WTC11 (cell line): ENCODE measurements at regions not wholly inside any gene's neighbourhood (a gene's known extent, or its start where the extent isn't known, plus 50 kb on each side); places are given as distances from the start of the nearest gene placed in this dataset.

Experiments
- ATAC-seq: fragments of 200-7000 bp; cut with Tn5 transposase; 2 replicates; pipeline ENCODE4 v1.10.0; 2021; ENCODE audit warnings: mild to moderate bottlenecking, moderate library complexity
- CTCF ChIA-PET: fragments of 300-600 bp; sonication (Branson Sonifier 250); formaldehyde crosslinking; loops from one replicate; lab custom pipeline; 2021; ENCODE audit warnings: antibody characterized with exemption; lab: Charles Lee
- POLR2A ChIA-PET: fragments of 350-600 bp; sonication (Branson Sonifier 250); formaldehyde crosslinking; loops from one replicate; lab custom pipeline; 2021; ENCODE audit warnings: antibody characterized with exemption; lab: Charles Lee
- DNase-seq: peaks from one replicate; pipeline ENCODE4 v3.0.0; 2021; ENCODE audit warnings: low spot score
- H3K27ac Mint-ChIP-seq: 2 replicates; pipeline ENCODE4 v1.8.0; 2021; ENCODE audit warnings: mixed read lengths
- H3K27me3 Mint-ChIP-seq: 2 replicates; pipeline ENCODE4 v1.8.0; 2021; ENCODE audit warnings: low read depth, mild to moderate bottlenecking, moderate library complexity, mixed read lengths
- H3K36me3 Mint-ChIP-seq: 2 replicates; pipeline ENCODE4 v1.8.0; 2021; ENCODE audit warnings: mixed read lengths
- H3K4me1 Mint-ChIP-seq: 2 replicates; pipeline ENCODE4 v1.8.0; 2022; ENCODE audit warnings: mixed read lengths
- H3K4me3 Mint-ChIP-seq: 2 replicates; pipeline ENCODE4 v1.8.0; 2021; ENCODE audit warnings: mild to moderate bottlenecking, moderate library complexity, mixed read lengths
- H3K9me3 Mint-ChIP-seq: 2 replicates; pipeline ENCODE4 v1.8.0; 2021; ENCODE audit warnings: mixed read lengths
- ATF3 ChIP-seq: sonication (generic); formaldehyde crosslinking; conservative IDR thresholded peaks from 2 replicates; pipeline ENCODE4 v1.8.1; 2022; ENCODE audit warnings: mild to moderate bottlenecking, missing genetic modification reagents
- CBFB ChIP-seq: sonication (generic); formaldehyde crosslinking; IDR thresholded peaks from 2 replicates; pipeline ENCODE4 v1.8.1; 2022; ENCODE audit warnings: mild to moderate bottlenecking, low read depth, missing genetic modification reagents
- CREM ChIP-seq: sonication (generic); formaldehyde crosslinking; IDR thresholded peaks from 2 replicates; pipeline ENCODE4 v1.8.1; 2022; ENCODE audit warnings: mild to moderate bottlenecking, missing genetic modification reagents, moderate library complexity
- E2F5 ChIP-seq: sonication (generic); formaldehyde crosslinking; IDR thresholded peaks from 2 replicates; pipeline ENCODE4 v1.8.1; 2022; ENCODE audit warnings: mild to moderate bottlenecking, moderate library complexity, missing genetic modification reagents
- ELF4 ChIP-seq: sonication (generic); formaldehyde crosslinking; IDR thresholded peaks from 2 replicates; pipeline ENCODE4 v1.8.1; 2022; ENCODE audit warnings: low read depth, mild to moderate bottlenecking, moderate library complexity, missing genetic modification reagents
- JAZF1 ChIP-seq: fragments of 250-450 bp; sonication (Bioruptor Pico); IDR thresholded peaks from 2 replicates; pipeline ENCODE4 v1.9.0; 2021; ENCODE audit warnings: moderate library complexity, mild to moderate bottlenecking, inconsistent platforms
- NR2C2 ChIP-seq: sonication (generic); formaldehyde crosslinking; IDR thresholded peaks from 2 replicates; pipeline ENCODE4 v1.8.0; 2022; ENCODE audit warnings: mild to moderate bottlenecking, missing genetic modification reagents
- NR3C1 ChIP-seq: sonication (generic); formaldehyde crosslinking; conservative IDR thresholded peaks from 2 replicates; pipeline ENCODE4 v1.8.1; 2023; ENCODE audit warnings: low read depth, mild to moderate bottlenecking, missing genetic modification reagents
- PRRX2 ChIP-seq: fragments of 250-450 bp; sonication (Bioruptor Pico); IDR thresholded peaks from 2 replicates; pipeline ENCODE4 v1.8.0; 2021; ENCODE audit warnings: mild to moderate bottlenecking
- RORB ChIP-seq: fragments of 250-450 bp; sonication (Bioruptor Pico); IDR thresholded peaks from 2 replicates; pipeline ENCODE4 v1.9.0; 2021; ENCODE audit warnings: mild to moderate bottlenecking
- TEAD4 ChIP-seq: sonication (generic); formaldehyde crosslinking; IDR thresholded peaks from 2 replicates; pipeline ENCODE4 v1.8.0; 2022; ENCODE audit warnings: mild to moderate bottlenecking, missing genetic modification reagents
- ZBTB21 ChIP-seq: sonication (generic); formaldehyde crosslinking; IDR thresholded peaks from 2 replicates; pipeline ENCODE4 v1.8.1; 2023; ENCODE audit warnings: mild to moderate bottlenecking, missing genetic modification reagents, borderline replicate concordance
- ZNF138 ChIP-seq: sonication (generic); formaldehyde crosslinking; conservative IDR thresholded peaks from 2 replicates; pipeline ENCODE4 v1.8.1; 2022; ENCODE audit warnings: mild to moderate bottlenecking, moderate library complexity, missing genetic modification reagents
- ZNF219 ChIP-seq: sonication (generic); formaldehyde crosslinking; IDR thresholded peaks from 2 replicates; pipeline ENCODE4 v1.8.0; 2023; ENCODE audit warnings: missing genetic modification reagents, mild to moderate bottlenecking, borderline replicate concordance
- ZNF263 ChIP-seq: sonication (generic); formaldehyde crosslinking; IDR thresholded peaks from 2 replicates; pipeline ENCODE4 v1.8.1; 2022; ENCODE audit warnings: low read depth, mild to moderate bottlenecking, moderate library complexity, missing genetic modification reagents
- ZNF317 ChIP-seq: sonication (generic); formaldehyde crosslinking; IDR thresholded peaks from 2 replicates; pipeline ENCODE4 v1.8.1; 2023; ENCODE audit warnings: low read depth, mild to moderate bottlenecking, moderate library complexity, missing genetic modification reagents, borderline replicate concordance
- TF ChIP-seq, protein P1 (sequence below): sonication (generic); formaldehyde crosslinking; conservative IDR thresholded peaks from 2 replicates; pipeline ENCODE4 v1.8.1; 2023; ENCODE audit warnings: mild to moderate bottlenecking, low read depth, missing genetic modification reagents, moderate library complexity
- TF ChIP-seq, protein P2 (sequence below): sonication (generic); formaldehyde crosslinking; IDR thresholded peaks from 2 replicates; pipeline ENCODE4 v1.8.1; 2023; ENCODE audit warnings: mild to moderate bottlenecking, missing genetic modification reagents, moderate library complexity
- TF ChIP-seq, protein P3 (sequence below): sonication (generic); formaldehyde crosslinking; IDR thresholded peaks from 2 replicates; pipeline ENCODE4 v1.8.0; 2022; ENCODE audit warnings: mild to moderate bottlenecking, missing genetic modification reagents
- TF ChIP-seq, protein P4 (sequence below): fragments of 250-450 bp; sonication (Bioruptor Pico); IDR thresholded peaks from 2 replicates; pipeline ENCODE4 v1.9.0; 2021; ENCODE audit warnings: mild to moderate bottlenecking
- TF ChIP-seq, protein P5 (sequence below): sonication (generic); formaldehyde crosslinking; IDR thresholded peaks from 2 replicates; pipeline ENCODE4 v1.8.1; 2023; ENCODE audit warnings: mild to moderate bottlenecking, missing genetic modification reagents, moderate library complexity

GRCh38 chr1:193538003-193538354, 351.6 kb upstream of the B3GALT2 start:
- TF ChIP-seq, protein P1, sequence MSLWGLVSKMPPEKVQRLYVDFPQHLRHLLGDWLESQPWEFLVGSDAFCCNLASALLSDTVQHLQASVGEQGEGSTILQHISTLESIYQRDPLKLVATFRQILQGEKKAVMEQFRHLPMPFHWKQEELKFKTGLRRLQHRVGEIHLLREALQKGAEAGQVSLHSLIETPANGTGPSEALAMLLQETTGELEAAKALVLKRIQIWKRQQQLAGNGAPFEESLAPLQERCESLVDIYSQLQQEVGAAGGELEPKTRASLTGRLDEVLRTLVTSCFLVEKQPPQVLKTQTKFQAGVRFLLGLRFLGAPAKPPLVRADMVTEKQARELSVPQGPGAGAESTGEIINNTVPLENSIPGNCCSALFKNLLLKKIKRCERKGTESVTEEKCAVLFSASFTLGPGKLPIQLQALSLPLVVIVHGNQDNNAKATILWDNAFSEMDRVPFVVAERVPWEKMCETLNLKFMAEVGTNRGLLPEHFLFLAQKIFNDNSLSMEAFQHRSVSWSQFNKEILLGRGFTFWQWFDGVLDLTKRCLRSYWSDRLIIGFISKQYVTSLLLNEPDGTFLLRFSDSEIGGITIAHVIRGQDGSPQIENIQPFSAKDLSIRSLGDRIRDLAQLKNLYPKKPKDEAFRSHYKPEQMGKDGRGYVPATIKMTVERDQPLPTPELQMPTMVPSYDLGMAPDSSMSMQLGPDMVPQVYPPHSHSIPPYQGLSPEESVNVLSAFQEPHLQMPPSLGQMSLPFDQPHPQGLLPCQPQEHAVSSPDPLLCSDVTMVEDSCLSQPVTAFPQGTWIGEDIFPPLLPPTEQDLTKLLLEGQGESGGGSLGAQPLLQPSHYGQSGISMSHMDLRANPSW (CRISPR knock-in tag), result no peak
- TF ChIP-seq NR3C1 (CRISPR knock-in tag) (no peak), NR2C2 (CRISPR knock-in tag) (no peak), RORB (no peak), CREM (no peak), CBFB (CRISPR knock-in tag) (no peak), ZNF219 (CRISPR knock-in tag) (no peak), PRRX2 (CRISPR knock-in tag) (no peak), JAZF1 (CRISPR knock-in tag) (no peak), ZNF317 (CRISPR knock-in tag) (no peak), ZNF263 (CRISPR knock-in tag) (no peak), ZNF138 (no peak)
- TF ChIP-seq, protein P2, sequence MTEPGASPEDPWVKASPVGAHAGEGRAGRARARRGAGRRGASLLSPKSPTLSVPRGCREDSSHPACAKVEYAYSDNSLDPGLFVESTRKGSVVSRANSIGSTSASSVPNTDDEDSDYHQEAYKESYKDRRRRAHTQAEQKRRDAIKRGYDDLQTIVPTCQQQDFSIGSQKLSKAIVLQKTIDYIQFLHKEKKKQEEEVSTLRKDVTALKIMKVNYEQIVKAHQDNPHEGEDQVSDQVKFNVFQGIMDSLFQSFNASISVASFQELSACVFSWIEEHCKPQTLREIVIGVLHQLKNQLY (CRISPR knock-in tag), result no peak
- TF ChIP-seq, protein P3, sequence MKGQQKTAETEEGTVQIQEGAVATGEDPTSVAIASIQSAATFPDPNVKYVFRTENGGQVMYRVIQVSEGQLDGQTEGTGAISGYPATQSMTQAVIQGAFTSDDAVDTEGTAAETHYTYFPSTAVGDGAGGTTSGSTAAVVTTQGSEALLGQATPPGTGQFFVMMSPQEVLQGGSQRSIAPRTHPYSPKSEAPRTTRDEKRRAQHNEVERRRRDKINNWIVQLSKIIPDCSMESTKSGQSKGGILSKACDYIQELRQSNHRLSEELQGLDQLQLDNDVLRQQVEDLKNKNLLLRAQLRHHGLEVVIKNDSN (CRISPR knock-in tag), result no peak
- TF ChIP-seq, protein P4, sequence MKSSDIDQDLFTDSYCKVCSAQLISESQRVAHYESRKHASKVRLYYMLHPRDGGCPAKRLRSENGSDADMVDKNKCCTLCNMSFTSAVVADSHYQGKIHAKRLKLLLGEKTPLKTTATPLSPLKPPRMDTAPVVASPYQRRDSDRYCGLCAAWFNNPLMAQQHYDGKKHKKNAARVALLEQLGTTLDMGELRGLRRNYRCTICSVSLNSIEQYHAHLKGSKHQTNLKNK (CRISPR knock-in tag), result no peak
- TF ChIP-seq, protein P5, sequence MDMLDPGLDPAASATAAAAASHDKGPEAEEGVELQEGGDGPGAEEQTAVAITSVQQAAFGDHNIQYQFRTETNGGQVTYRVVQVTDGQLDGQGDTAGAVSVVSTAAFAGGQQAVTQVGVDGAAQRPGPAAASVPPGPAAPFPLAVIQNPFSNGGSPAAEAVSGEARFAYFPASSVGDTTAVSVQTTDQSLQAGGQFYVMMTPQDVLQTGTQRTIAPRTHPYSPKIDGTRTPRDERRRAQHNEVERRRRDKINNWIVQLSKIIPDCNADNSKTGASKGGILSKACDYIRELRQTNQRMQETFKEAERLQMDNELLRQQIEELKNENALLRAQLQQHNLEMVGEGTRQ, result no peak
- peaks cover 4% of the 10 kb centered on the region for H3K9me3 Mint-ChIP-seq
- H3K27ac Mint-ChIP-seq, result no peak overlapping the region
- ChIA-PET POLR2A (no interaction called here), CTCF (no interaction called here)
- DNase-seq (no peak), ATAC-seq (no peak)
- peaks cover 14% of the 10 kb centered on the region for H3K4me1 Mint-ChIP-seq
- no peaks in the 10 kb centered on the region for H3K27me3 Mint-ChIP-seq
- no peaks in the 10 kb centered on the region for H3K36me3 Mint-ChIP-seq
- H3K4me3 Mint-ChIP-seq, result no peak overlapping the region

DNA sequence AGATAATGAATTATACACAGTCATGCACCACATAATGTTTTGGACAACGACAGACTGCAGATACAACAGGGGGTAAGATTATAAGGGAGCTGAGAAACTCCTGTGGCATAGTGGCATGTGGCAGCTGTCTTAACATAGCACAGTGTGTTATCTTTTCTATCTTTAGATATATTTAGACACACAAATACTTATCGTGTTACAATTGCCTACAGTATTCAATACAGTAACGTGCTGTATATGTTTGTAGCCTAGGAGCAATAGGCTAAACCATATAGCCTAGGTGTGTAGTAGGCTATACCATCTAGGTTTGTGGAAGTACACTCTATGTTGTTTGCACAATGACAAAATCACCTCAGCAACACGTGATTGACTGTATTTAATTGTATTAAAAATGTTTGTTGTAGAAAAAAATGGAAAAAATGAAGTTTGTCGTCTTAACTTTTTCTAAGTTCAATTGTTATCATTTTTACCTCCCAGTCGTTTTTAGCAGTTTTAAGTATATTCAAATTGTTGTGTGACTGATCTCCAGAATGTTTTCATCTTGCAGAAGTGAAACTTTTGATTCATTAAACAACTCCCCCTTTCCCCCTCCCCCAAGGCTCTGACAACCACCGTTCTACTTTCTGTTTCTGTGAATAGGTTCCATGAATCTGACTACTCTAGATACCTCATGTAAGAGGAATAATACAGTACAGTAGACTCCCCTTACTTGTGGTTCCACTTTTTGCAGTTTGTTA, 351.0 kb upstream of the B3GALT2 start:
- no peak for TF ChIP-seq TEAD4
- H3K9me3 Mint-ChIP-seq, result peaks cover 4% of the 10 kb centered on the region
- H3K4me1 Mint-ChIP-seq, result peaks cover 8% of the 10 kb centered on the region
- H3K4me3 Mint-ChIP-seq, result no peak overlapping the region
- no peak overlapping the region for H3K27ac Mint-ChIP-seq
- no peaks in the 10 kb centered on the region for H3K27me3 Mint-ChIP-seq
- POLR2A ChIA-PET, result no interaction called here
- CTCF ChIA-PET, result no interaction called here
- H3K36me3 Mint-ChIP-seq, result no peaks in the 10 kb centered on the region
- ATAC-seq (no peak), DNase-seq (no peak)

DNA sequence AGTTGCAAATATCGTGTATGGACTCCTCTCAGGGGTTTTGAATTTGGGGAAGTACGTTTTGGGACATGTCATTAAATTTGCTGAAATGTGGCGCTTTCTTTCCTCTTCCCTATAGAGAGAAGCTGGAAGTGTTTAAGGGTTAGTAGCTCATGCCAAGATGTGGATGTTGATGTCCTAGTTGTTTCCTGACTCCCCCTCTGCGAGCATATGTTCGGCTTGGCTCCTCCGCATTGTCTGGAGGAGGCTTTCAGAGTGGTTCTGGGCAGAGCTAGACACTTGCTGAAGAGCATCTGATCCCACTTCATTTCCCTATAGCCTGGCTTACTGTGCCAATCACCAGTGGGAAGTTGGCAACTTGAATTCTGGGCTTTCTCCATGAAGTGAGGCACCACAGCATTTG, 347.4 kb upstream of the B3GALT2 start:
- Mint-ChIP-seq H3K9me3 (peaks cover 4% of the 10 kb centered on the region), H3K4me1 (peaks cover 6% of the 10 kb centered on the region), H3K27me3 (no peaks in the 10 kb centered on the region), H3K36me3 (no peaks in the 10 kb centered on the region), H3K27ac (no peak overlapping the region), H3K4me3 (no peak overlapping the region)
- no peak for DNase-seq
- CTCF ChIA-PET, result no interaction called here
- no peak for ATAC-seq
- POLR2A ChIA-PET, result no interaction called here
- TF ChIP-seq ZBTB21 (CRISPR knock-in tag), result no peak
- TF ChIP-seq, protein P1 (CRISPR knock-in tag), result no peak
- TF ChIP-seq ATF3 (CRISPR knock-in tag), result no peak
- TF ChIP-seq E2F5 (CRISPR knock-in tag), result no peak
- no peak for TF ChIP-seq ELF4 (CRISPR knock-in tag)
- TF ChIP-seq, protein P5, result no peak
